CD4-positive, alpha-beta T cell treated with Interleukin-6 at 100 ng/mL for 8 hours (primary cell): ENCODE measurements at regions not wholly inside any gene's neighbourhood (a gene's known extent, or its start where the extent isn't known, plus 50 kb on each side); places are given as distances from the start of the nearest gene placed in this dataset.
"Not testable (repeated sequence)": the region's sequence is repeated elsewhere in the genome, so short reads cannot be mapped to it uniquely, and the experiment has no call there.

ENCODE experiments used
- DNase-seq: peaks from one replicate; pipeline ENCODE4 v3.0.0-alpha.2; 2020; ENCODE audit warnings: mixed read lengths, low spot score

DNA sequence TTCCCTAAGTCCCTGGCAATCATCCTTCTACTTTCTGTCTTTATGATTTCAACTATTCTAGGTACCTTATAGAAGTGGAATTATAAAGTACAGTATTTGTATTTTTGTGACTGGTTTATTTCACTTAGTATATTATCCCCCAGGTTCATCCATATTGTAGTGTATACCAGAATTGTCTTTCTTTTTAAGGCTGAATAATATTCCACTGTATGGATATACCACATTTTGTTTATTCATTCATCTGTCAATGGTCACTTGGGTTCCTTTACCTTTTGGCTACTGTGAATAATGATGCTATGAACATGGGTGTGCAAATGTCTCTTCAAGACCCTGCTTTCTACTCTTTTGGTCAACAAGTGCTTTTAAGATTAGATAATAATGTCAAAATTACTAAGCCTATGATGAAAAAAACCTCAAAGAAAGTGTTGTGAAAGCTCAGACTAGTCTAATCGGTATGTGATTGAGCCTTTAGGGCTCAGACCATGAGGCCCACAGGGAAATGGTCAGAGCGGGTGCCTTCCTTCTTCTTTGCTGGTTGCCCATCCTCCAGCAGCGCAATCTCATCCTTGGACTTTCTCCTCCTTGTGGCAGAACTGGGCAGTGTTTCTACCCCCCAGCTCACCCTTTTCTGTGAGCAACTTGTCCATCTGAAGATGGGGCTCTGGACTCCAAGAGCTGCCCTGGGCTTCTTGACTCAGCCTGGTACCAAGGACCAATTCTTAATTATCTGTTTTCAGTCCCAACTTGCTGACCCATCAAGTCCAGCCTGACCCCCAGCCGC lies 105.4 kb downstream of the TTC8 start:
- no peak for DNase-seq

- no peak for DNase-seq
These were observed 107.1 kb downstream of the TTC8 start for GRCh38 chr14:88931321-88932110.

- no peak for DNase-seq
These were observed 108.7 kb downstream of the TTC8 start for GRCh38 chr14:88933191-88933590.

- DNase-seq = no peak
These were observed 109.9 kb downstream of the TTC8 start for GRCh38 chr14:88934351-88934806.

DNA sequence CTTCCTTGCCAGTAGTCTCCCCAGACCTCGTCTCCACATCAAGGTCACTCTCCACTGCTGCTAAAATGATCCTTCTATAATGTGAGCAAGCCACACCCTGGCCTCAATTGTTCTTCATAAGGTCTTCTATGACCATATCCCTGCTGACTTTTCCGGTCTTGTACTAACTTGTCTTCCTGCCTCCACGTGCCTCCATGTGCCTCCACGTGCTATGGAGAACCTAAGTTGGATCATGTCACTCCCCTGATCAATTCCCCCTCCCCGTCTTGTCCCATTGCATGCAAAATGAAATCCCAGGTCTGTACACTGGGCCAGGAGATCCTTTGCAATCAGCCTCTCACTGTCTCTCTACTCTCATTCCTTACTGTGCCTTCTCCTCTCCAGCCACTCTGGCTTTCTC lies 110.6 kb downstream of the TTC8 start:
- DNase-seq = no peak

DNA sequence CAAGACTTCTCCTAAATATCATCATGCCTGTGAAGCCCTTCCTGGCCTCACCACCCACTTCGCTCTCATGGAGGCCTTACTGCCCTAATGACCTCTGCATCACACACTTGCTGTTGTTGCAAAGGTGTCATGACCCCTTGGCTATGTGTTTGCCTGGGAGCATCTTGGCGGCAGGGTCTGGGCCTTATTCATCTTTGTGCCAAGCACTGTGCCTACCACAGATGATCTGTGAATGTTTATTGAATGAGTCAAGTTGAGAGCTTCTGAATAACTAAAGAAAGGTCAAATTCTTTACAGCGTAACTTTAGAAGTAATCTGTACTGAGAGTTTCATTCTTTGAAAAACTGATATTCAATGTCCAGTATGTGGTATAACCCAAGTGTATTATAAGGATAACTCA lies 113.3 kb downstream of the TTC8 start:
- DNase-seq = no peak

GRCh38 chr14:88940671-88941070 lies 116.2 kb downstream of the TTC8 start:
- DNase-seq = no peak

DNA sequence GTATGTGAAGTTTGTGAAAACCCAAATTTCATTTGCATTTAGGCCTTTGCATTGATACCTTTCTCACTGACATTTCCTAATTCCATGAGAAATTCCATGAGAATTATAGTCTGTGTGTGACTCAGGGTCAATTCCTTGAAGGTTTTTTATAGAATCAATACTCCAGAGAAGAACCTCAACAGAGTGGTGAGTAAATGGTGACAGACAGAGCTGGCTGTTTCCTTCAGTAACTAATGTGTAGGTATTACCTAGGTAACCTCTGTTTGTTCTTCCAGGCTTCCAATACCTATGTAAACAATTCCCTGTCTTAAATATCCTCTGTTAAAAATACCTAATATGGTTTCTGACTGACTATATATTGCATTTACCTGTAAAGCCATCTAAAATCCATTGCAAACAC lies 117.0 kb downstream of the TTC8 start:
- DNase-seq = no peak

GRCh38 chr14:88947646-88948598 lies 123.5 kb downstream of the TTC8 start:
- no peak for DNase-seq

- no peak for DNase-seq
These were observed 125.6 kb downstream of the TTC8 start for GRCh38 chr14:88950069-88950468.

- no peak for DNase-seq
These were observed 126.9 kb downstream of the TTC8 start for GRCh38 chr14:88951370-88951769.

DNA sequence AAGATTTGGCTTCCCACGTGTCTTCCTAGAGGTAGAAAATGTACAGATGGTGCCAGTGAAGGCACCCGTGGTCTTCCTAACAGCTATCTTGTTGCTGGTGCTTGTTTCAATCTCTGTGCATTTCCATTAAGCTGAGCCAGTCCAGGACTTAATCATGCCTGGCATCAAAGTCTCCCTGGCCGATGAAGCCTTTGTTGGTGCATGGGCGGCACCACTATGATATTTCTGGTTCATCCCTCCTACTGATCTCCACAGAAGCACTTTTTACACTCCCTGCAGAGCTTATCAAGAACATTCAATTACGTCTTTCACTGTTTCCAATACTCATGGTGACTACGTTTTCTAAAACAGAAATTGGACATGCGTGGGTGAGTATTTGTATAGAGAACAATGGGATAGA lies 128.4 kb downstream of the TTC8 start:
- DNase-seq = no peak

- no peak for DNase-seq
These were observed 131.0 kb downstream of the TTC8 start for GRCh38 chr14:88955455-88955854.

- DNase-seq = no peak
These were observed 136.0 kb downstream of the TTC8 start for GRCh38 chr14:88960496-88960895.

DNA sequence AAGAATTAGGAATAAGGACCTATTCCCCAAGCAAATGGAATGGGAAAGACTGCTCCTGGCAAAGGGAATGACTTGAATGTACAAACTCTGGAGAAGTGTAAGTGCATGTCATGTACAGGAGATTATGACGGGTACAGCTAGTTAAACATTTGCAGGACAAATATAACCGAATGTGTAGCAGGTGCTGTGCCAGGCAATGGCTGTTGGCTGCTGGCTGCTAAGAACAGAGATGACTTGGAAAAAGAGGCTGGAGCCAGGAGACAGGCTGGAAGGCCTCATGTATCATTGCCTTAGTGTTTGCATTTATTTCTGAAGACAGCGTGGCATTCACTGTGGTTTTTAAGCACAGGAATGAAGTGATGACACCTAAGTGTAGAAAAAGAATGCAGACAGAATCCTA lies 136.8 kb downstream of the TTC8 start:
- DNase-seq = no peak

GRCh38 chr14:88962356-88962755 lies 137.9 kb downstream of the TTC8 start:
- DNase-seq = no peak

DNA sequence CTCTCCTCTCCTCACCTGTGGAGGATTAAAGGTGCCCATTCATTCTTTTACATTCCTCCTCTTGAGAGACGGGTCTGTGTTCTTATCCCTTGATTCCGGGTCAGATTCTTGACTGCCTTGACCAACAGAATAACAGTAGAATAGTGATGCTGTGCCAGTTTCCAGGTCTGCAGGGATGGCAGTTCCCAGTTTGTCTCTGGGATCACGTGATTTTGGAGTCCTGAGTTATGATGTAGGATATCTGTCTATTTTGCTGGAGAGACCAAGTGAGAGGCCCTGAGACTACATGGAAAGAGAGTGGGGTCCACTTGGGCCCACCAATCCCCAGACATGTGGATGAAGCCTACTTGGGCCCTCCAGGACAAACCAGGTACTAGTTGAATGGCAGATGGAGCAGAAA lies 142.8 kb downstream of the TTC8 start:
- no peak for DNase-seq

DNA sequence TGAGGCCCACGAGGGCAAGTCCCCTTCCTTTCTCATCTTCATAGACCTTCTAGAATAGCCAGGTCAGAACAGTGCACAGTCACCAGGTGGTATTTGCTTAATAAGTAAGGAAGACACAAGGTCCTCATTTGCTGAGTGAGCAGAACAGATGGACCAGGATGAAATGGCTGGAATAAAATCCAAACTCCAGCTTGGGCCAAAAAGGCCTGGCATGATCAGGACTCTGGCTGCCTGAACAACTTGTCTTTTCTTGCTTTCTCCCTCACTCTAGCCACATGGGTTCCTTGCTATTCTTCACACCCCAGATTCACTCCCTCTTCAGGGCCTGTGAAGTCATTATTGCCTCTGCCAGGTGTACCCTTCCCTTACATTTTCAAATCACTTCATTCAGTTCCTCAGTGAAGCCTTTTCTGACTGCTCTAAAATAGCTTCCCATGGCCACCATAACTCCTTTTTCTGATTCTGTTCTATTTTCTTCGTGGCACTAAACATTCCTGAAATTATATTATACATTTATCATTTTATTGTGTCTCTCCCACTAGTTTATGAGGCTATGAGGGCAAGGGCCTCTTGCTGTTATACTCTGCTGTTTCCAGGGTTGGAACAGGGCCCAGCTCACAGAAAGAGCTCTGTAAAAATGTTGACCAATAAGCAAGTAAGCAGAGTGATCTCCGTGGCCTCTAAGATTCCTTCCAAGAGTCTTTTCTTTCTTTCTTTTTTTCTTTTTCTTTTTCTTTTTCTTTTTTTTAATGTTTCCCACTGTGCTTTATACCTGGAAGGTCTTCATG lies 150.8 kb downstream of the TTC8 start:
- DNase-seq = no peak

GRCh38 chr14:88975926-88976325 lies 151.5 kb downstream of the TTC8 start:
- DNase-seq = no peak

GRCh38 chr14:88980907-88981306 lies 156.5 kb downstream of the TTC8 start:
- DNase-seq = not testable (repeated sequence)

GRCh38 chr14:88981948-88982347 lies 157.5 kb downstream of the TTC8 start:
- DNase-seq = no peak
